Mucosa of gallbladder (tissue), 1 donor: ENCODE measurements at regions not wholly inside any gene's neighbourhood (a gene's known extent, or its start where the extent isn't known, plus 50 kb on each side); places are given as distances from the start of the nearest gene placed in this dataset.

Experiments used
- DNase-seq: peaks from one replicate; pipeline ENCODE4 v3.0.0-alpha.2; 2020; ENCODE audit warnings: low spot score
- donor health status: DM: no; HTN: no; CAD: no.

DNA sequence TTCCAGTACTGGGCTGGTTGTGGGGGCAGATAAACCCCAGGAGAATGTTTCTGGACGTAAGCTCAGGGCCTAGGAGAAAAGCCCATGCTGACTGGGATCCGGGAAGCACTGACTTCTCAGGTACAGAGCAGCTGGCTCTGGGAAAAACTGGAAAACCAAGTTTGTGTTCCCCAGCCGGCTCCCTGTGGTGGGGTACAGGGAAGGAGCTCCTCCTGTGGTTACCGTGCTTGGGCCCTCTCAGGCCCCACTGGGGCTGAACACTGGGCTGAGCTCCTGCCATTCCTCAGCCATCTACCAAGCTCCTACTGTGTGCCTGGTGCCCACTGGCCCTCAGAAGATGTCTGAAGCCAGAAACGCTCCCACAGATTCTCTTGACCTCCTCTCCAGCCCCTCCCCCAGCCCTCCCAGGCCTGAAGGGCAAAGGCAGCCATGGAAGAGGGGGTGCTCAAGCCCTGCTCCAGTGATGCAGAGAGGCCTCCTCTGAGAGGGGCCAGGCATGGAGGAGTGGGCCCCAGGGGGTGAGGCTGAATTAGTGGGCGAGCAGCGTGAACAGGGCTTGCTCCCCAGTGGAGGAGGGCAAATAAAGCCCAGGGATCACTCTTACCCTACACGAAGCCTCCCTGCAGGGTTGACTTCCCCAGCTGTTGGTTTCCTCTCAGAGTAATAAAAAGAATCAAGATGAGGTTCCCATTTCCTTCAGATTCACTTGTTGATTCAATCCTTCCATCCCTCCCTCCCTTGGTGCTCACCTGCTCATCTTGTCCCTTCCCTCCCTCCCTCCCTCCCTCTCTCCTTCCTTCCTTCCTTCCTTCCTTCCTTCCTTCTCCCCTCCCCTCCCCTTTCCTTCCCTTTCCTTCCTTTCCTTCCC lies 100.0 kb downstream of the VEGFA start:
- DNase-seq = no peak

DNA sequence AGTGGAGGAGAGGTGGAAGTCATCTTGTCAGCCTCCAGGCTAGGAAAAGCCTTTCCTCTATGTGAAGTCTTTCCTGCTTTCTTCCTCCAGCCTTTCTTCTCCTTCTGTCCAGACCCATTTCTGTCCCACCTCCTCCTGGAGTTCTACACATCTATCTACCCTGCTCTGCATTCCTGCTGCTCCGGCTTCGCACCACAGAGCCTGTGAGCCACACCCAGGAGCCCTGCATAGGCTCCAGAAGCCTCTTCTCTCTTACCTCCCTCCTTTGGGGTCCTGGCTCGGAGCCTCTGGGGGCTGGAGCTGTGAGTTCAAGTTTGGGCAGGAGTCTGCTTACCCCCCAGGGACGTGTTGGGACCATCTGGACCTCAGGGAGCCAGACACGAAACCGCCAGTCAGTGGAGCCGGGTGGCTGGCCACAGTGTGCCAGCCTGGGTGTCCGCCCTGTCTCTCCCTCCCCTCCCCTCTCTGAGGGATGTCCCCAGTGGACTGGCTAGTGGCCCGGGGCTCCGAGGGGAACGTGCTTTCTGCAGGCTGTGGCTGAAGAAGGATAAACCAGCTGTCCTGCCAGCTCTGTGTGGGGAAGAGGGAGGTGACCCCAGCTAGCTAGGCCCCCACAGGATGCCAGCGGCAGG lies 99.2 kb downstream of the VEGFA start:
- DNase-seq = no peak

DNA sequence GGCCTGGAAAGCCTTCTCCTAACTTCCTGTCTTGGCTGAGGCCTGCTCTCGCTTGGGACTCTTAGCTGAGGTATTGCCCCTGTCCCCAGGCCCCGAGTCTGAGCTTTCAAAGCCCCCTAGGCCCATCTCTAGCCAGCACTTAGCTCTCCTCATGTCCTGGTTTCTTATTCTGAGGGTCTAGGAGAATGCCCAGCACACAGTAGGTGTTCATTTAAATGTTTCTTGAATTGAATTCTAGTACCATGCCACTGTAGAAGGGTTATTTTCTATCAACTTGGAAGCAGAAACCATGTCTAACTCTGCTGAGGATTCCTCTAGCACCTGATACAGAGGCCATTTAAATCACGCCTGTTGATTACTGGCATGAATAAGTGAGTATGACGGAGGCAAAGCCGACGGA lies 98.5 kb downstream of the VEGFA start:
- DNase-seq = no peak

DNA sequence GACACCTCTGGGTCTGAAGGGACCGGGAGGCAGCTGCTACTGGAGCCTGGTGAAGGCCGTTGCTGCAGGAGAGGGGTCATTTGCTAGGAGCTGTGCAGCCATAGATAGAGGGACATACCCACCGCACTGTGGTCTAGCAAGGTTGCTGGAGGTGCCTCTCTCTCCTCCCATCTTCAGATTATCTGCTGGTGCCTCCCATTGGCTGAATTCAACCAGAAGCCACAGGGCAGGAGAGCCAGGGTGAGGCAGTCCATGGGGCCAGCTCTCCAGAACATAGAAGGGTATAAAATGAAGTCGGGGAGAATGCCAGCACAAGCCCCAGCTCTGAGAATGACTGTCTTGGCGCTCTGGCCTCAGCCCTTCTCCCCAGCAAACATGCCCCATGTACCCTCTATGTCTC lies 98.0 kb downstream of the VEGFA start:
- DNase-seq = no peak

DNA sequence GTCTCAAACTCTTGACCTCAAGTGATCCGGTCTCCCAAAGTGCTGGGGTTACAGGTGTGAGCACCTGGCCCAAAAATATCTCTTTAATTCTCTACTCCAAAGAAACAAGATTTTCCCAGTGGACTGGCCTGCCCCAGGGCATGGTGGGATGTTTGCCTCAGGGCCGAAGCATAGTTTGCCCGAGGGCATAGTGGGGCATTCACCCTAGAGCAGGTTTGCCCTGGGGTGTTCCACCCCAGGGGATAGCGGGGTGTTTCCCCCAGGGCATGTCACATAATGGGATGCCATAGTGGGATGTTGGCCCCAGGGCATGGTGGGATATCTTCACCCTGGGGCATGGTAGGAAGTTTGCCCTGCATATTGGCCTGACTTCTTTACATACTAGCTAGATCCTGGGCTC lies 97.2 kb downstream of the VEGFA start:
- no peak for DNase-seq

DNA sequence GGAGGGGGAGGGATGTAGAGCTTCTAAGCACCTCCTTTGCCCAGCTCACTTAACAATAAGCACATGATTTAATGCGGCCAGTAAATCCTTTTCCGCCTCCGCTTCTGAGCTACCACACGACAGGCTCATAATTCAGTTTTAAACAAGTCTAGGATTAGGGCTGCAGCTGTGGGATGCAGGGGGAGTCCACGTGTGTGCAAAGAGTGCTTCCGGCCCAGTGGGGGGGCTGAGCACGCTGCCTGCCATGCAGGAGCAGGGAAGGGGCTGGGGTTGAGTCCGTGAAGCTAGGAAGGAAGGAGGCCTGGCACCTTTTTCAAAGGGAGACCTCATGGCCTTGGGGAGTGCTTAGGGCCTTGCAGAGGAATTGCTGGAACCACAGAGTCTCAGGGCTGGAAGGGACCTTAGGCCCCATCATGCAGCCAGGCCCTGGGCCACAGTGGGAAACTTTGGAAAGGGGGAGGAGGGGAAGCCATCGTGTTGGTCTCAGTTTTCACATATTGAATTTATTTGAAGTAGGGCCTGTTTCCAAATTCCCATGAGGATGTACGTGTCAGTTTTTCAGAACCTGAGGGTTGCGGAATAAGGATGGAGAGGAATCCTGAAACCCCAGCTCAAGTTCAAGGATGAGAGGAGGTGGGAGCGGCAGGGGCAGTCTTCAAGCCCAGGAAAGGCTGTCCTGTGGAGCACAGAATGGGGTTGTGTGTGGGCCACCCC lies 96.1 kb downstream of the VEGFA start:
- DNase-seq = no peak

DNA sequence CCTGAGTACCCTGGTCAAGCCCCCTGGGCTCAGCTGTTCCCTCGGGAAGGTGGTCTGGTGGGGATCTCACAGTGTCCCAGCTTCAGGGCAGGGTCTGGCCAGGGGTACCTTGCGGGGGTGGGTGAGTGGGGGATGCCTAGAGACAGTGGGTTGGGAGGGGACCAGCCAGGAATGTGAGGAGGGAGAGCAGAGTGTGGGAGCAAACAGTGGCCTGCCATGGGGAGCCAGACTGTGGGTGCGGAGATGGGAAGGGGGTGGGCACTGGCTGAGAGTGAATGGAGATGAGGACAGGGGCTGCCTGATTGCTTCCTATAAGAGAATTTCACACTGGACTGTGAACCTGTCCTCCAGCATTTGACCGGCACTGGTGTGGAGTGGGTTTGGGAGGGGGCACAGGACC lies 95.1 kb downstream of the VEGFA start:
- DNase-seq = no peak

DNA sequence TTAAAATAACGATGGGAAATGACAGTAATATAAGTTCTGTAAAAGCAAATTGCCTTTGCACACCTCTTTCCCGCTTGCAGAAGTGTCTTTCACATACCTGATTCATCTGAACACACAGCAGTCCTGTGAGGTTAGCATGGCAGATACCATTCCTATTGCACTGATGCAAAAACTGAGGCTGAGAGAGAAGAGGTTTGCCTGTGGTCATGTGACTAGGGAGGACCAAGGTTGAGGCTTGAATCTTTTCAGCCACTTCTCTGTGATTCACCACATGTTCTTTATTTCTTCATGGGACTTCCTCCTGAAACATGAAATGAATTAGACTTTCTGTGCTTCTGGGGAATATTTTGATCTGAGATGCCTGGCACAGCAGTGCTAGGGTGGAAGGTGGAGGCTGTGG lies 92.9 kb downstream of the VEGFA start:
- no peak for DNase-seq

DNA sequence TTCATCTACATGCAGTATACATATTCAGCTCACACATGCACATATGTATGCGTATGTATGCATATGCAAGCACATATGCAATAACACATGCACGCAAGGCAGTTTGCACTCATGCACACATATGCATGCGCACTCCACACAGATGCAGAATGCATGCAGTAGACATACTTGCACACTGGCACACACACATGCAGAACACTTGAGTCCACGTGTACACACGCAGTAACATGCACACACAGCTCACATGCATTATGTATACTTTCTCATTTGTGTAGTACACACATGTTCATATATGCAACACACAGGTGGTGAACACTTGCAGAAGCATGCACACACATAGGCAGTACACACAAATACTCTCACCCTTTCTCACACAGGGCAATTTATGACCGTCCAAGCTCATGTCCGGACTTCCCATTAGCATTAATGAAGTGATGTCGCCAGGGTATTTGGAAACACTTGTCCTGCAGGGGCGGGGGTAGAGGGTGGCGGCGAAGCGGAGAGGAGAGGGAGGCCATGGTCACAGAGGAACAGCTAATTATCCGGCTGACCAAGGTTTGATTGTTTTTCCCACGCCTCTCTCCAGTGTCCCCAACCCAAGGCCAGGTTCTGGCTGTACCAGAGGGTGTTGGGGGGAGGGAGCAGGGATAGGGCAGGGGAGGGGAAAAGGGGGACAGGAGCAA lies 91.3 kb downstream of the VEGFA start:
- DNase-seq = no peak

DNA sequence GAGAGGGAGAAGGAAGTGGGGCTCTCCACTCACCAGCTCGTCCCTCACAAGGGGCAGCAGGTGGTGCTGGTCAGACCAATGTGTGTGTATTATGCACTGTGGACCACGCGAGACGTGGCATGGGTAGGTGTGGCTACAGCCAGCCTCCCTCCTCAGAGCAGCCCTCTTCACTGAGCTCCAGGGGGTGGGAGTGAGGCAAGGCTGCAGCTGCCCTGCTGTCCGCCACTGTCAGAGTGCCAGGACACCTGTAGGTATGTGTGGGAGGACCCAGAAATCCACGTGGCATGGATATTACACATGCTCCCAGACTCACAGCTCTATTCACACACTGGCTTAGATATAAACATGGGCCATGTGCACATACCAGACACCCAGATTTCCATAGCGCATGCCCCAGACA lies 90.3 kb downstream of the VEGFA start:
- DNase-seq = peak; percentile 37

DNA sequence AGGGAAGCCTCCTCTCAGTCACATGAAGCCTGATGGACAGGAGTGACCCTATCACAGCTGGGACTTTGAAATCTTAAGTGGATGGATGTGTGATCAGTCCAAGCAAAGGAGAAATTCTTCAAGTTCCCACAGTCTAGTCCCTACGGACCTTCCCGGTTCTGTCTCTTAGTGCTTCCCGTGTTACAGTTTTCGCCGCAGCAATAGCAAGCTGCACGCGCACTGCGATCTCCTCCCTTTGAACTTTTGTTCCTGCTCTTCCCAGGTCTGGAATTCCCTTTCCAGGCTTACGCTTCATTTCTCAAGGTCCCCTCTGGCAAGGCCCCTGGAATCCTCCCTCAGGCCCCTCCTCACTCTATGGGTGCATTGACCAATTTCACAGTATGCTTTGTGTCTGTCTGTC lies 89.2 kb downstream of the VEGFA start:
- no peak for DNase-seq

DNA sequence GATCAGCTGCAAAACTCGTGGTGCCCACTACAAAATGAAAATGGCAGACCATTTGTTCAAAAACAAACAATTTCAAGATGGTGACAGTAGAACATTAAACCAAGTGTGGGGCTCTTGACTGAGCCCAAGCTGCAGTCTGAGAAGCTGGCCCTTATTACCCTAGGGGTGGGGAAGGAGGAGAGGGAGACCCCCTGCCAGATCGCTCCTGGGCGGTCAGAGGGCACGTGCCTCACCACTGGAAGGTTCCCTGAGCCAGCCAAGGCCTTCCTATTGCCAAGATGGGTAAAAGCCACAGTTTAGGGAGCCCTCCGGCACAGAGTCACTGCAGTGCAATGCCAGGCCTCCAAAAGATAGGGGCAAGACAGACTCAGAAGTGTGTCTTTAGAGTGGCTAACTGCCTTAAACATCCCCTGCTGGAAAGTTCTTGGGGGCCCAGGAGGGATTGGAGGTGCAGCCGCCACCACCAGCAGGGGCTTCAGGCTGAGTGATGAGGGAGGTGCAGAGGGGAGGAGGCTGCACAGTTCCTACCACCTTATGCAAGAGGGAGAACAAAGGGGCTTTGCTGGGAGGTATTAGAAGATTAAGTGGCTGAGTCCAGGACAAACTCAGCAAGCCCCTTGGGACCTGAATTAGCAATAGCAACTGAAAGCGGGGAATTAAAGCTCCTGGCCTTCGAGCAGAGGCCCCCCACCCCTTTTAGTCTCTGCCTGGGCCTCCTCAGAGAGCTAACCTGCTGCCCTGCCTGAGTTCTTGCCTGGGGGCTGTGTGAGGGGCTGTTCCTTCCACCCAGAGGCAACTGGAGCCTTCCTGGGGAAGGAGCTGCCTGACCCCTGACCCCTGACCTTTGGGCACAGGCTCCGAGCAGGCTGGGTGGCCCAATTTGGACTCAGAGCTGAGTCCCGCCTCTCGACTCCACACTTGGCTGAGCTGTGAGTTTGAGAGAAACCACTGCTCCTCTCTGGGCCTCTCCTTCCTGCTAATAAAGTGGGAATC lies 88.4 kb downstream of the VEGFA start:
- no peak for DNase-seq

DNA sequence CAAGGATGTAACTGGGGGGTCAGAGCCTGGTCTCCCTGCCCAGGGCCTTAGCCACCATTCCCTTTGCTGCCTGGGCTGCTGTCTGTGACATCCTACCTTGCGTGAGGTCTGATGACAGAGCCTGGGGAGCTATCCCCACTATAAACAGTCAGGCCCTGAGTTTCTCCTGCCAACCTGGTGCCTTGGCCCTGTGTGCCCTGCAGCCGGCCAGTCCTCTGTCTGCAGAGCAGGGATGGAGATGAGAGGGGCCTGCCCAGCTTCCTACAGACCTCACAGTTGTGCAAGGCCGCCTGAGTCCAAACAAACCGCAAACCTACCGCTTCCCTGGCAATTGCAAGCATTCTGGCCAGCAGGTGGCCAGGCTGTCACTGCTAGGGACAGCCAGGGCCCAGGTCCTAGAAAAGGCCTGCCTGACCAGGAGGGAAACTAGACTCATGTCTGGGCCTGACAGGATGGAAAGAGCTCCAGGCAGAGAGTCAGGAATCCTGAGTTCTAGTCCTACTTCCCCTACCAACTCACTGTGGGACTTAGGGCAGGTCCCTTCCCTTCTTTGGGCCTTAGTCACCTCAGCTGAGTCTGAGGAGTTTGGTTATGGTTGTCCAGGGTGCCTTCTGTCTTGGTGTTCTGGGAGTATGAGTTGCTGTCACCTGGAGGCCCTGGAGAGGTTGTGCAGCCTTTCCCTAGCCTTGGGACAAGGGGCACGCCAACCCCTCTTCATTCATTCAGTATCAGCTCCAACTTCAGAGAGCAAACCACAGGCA lies 86.2 kb downstream of the VEGFA start:
- peak; percentile 39 for DNase-seq

DNA sequence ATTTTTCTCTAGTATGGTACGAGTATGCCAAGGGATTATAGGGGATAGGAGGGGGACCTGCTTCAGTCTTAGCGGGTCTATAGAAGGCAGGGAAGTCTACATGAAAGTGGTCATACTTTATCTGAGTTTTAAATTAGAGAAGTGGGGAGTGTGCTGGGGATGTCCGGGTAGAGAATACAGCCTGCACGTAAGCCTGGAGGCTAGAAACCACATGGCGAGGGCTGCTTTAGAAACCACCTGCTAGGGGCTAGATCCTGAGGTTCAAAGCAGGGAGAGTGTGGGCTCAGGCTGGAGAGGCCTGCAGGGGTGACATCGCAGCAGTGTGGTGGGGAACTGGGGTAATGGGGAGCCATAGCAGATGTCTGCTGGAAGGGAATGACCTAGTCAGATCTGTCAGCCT lies 85.2 kb downstream of the VEGFA start:
- DNase-seq = no peak

DNA sequence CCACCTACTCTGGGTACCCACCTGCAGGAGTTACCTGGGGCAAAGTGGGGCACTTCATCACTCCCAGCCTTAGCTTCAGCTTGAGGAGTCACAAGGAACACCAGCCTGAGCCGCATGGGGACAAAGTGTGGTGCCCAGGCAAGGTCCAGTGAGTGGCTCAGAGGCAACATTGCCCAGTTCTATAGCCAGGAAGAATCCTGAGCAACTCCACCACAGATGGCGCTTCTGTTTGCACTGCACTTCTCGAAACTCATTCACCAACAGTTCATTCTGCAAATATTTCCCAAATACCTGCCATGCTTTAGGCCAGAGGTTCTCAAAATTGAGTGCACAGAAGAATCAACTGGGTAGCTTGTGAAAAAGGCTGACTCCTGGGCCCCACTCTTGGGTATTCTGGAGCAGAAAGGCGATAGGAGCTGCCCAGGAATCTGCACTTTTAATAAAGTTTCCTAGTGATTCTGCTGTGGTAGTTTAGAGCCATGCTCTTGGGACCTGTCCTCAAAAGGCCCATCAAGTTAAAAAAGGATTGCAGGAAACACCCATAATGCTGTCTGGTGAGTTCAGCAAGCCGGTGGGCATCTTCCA lies 83.1 kb downstream of the VEGFA start:
- no peak for DNase-seq

DNA sequence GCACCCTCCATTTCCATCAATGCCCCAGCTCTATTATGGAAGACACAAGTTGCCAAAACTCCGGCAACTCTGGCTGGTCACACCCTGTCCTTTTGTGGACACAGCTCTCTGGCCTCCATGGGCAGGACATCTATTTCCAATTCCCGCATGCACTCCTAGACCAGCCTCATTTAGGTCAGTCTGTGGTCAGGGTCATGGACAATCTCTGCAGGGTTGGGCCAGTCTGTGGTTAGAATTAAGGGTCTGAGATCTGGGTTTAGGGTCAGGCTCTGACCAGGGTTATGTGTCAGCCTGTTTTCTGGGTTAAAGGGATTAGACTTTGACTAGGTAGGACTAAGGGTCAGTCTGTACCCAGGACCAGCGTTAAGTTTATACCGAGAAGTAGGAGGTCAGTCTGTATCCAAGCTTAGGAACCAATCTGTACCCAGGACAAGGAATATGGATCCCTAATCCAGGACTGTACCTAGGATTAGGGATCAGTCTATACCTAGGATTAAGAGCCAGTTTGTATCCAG lies 82.4 kb downstream of the VEGFA start:
- no peak for DNase-seq

DNA sequence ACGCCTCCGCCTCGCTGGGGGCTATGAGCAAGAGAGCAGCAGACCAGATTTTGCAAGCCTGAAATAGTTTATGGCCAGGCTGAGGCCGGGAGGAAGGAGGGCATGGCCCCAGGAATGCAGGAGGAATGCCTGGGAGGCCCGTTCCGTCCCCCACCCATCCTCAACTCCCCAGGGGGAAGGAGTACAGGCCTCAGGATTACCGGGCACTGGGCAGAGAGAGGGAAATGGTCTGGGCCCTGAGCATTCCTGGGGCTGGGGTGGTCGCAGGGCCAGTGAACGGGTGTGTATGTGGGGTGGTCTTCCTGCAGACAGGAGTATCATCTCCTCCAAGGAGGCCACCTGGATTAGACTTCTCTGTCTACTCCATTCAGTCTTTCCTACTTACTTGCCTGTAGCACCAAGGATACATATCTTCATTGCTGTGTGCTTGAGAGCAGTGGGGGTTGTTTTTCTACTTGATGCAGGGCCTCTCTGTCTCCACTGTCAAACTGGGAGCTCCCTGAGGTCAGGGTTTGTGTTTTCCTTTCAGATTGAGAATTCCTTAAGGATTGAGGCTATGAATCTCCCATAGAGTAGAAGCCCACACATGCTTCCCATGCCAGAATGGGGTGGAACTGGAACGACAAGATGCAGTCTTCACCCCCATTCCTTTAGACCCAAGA lies 81.3 kb downstream of the VEGFA start:
- DNase-seq = peak; percentile 40

DNA sequence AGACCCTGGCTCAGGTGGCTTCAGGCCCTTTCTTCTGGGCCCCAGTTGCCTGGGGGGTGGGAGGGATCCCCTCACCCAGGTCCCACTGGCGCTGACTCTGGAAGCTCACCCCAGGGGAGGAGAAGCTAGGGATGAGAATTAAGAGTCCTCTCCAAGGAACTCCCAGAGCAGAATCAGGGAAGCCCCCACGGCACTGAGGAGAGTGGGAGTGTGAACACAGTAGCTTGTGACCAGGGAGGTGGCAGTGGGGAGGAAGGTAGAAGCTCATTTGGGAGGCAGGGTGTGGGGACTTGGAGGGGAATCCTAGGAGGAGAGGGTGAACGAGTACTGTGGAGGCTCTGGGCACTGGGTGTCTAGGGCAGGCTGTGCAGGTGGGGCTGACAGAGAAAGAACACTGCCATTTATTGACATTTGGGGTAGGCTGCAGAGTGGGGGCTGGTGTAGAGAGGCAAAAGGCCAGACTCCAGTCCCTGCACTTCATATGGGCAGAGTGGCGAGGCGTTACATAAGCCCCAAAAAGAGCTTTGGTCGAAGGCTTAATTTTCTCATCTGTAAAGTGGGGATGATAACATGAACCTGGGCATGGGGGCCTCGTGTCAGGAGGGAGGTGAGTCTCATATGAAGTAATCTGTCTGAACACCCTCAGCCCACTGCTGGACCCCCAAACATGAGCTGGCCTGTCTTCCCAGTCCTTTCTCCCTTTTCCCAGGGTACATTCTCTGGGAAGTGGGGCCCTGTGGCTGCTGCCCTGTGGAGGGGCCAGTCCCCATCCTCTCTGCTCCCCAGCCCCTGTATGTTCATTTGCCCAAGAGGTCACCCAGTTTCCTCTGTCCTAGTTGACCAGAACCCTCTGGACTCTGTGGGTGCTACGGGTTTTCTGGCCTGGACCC lies 80.5 kb downstream of the VEGFA start:
- DNase-seq = no peak
